Effector memory CD8-positive, alpha-beta T cell (primary cell): ENCODE measurements at regions not wholly inside any gene's neighbourhood (a gene's known extent, or its start where the extent isn't known, plus 50 kb on each side); places are given as distances from the start of the nearest gene placed in this dataset.
"Not testable (repeated sequence)": the region's sequence is repeated elsewhere in the genome, so short reads cannot be mapped to it uniquely, and the experiment has no call there.

Experiments
- ATAC-seq: fragments of 150-1000 bp; cut with Tn5 transposase; replicated peaks from 2 replicates; pipeline ENCODE4 v1.10.0; 2021; ENCODE audit warnings: mild to moderate bottlenecking, moderate library complexity
- DNase-seq, 3 experiments: peaks; one replicate each; pipeline ENCODE4 v3.0.0; 2021
- H3K27ac Mint-ChIP-seq, 2 donors: one replicate each; pipeline ENCODE4 v1.8.0; 2022; ENCODE audit warnings: mild to moderate bottlenecking in 2 of 2, mixed read lengths in 2 of 2, moderate library complexity in 2 of 2
- H3K27me3 Mint-ChIP-seq, 2 donors: one replicate each; pipeline ENCODE4 v1.8.0; 2022; ENCODE audit warnings: mixed read lengths in 2 of 2
- H3K36me3 Mint-ChIP-seq: one replicate; pipeline ENCODE4 v1.8.0; 2022; ENCODE audit warnings: mild to moderate bottlenecking, moderate library complexity, mixed read lengths; ENCODE audit not compliant: insufficient read depth
- H3K4me1 Mint-ChIP-seq, 2 donors: one replicate each; pipeline ENCODE4 v1.8.0; 2022; ENCODE audit warnings: low read depth in 2 of 2, mixed read lengths in 2 of 2
- H3K4me3 Mint-ChIP-seq, 2 donors: one replicate each; pipeline ENCODE4 v1.8.0; 2022; ENCODE audit warnings: mild to moderate bottlenecking in 2 of 2, mixed read lengths in 2 of 2, moderate library complexity in 2 of 2
- H3K9me3 Mint-ChIP-seq, 2 donors: one replicate each; pipeline ENCODE4 v1.8.0; 2022; ENCODE audit warnings: mixed read lengths in 2 of 2

DNA sequence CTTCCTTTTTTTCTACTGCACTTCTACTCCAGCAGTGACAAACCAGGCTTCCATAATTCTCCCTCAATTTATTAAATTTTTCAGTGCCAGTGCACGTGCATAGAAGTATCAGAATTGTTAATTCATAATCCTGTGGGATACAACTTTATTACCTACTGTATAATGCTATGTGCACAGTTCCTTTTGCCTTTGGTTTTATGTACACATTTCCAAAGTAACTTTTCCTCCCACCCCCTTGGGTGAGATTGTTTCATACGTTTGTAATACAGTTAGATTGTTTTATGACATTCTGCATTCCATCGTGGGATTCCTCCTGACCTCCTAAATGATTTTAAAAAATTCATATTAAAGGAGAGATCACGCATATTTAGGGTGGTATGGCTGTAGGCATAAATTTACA, 128.1 kb downstream of the TTC6 start:
- Mint-ChIP-seq H3K4me1 (no peaks in the 10 kb centered on the region), H3K9me3 (peaks cover 2 to 6% of the 10 kb centered on the region in 2 donors), H3K27me3 (no peaks in the 10 kb centered on the region), H3K27ac (no peak overlapping the region), H3K36me3 (no peaks in the 10 kb centered on the region), H3K4me3 (no peak overlapping the region)
- ATAC-seq, result no peak
- DNase-seq, result no peak

- Mint-ChIP-seq H3K27ac (no peak overlapping the region), H3K4me3 (no peak overlapping the region), H3K4me1 (no peaks in the 10 kb centered on the region), H3K36me3 (no peaks in the 10 kb centered on the region), H3K9me3 (peaks cover 3 to 6% of the 10 kb centered on the region in 2 donors), H3K27me3 (no peaks in the 10 kb centered on the region)
- ATAC-seq (no peak), DNase-seq (no peak)
These were observed 131.3 kb downstream of the TTC6 start for GRCh38 chr14:37726708-37727107.

- DNase-seq, result no peak
- no peaks in the 10 kb centered on the region for H3K4me1 Mint-ChIP-seq
- H3K9me3 Mint-ChIP-seq, result peaks cover 2% of the 10 kb centered on the region in 2 donors
- no peak overlapping the region for H3K27ac Mint-ChIP-seq
- no peaks in the 10 kb centered on the region for H3K36me3 Mint-ChIP-seq
- H3K27me3 Mint-ChIP-seq, result no peaks in the 10 kb centered on the region
- ATAC-seq, result no peak
- no peak overlapping the region for H3K4me3 Mint-ChIP-seq
These were observed 133.8 kb downstream of the TTC6 start for GRCh38 chr14:37729218-37729617.

- H3K27ac Mint-ChIP-seq, result no peak overlapping the region
- H3K27me3 Mint-ChIP-seq, result no peaks in the 10 kb centered on the region
- ATAC-seq (no peak), DNase-seq (no peak)
- peaks cover 0 to 2% of the 10 kb centered on the region in 2 donors for H3K9me3 Mint-ChIP-seq
- H3K4me1 Mint-ChIP-seq, result no peaks in the 10 kb centered on the region
- H3K4me3 Mint-ChIP-seq, result no peak overlapping the region
- no peaks in the 10 kb centered on the region for H3K36me3 Mint-ChIP-seq
These were observed 135.7 kb downstream of the TTC6 start for GRCh38 chr14:37731094-37731493.

DNA sequence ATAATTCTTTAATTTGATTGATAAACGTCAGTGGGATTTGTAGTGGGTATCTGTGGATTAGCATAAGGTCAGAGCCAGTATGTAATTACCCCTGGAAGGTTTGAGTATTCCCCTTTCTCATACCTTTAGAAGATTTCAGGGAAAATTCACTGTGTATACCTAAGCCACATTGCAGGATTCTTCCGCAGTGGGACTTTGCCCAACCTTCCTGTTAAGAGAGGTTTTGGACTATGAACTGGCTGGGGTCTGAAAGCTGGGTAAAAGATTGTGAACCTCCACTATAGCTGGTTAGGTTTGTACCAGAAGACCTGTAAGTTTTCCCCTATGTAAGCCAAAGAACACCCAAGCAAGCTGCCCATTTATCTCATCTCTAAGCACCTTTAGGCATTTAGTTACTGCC, 150.2 kb downstream of the TTC6 start:
- H3K36me3 Mint-ChIP-seq, result no peaks in the 10 kb centered on the region
- no peaks in the 10 kb centered on the region for H3K4me1 Mint-ChIP-seq
- no peak for ATAC-seq
- no peak overlapping the region for H3K27ac Mint-ChIP-seq
- peaks cover 0 to 9% of the 10 kb centered on the region in 2 donors for H3K9me3 Mint-ChIP-seq
- no peaks in the 10 kb centered on the region for H3K27me3 Mint-ChIP-seq
- no peak overlapping the region for H3K4me3 Mint-ChIP-seq
- DNase-seq, result no peak

DNA sequence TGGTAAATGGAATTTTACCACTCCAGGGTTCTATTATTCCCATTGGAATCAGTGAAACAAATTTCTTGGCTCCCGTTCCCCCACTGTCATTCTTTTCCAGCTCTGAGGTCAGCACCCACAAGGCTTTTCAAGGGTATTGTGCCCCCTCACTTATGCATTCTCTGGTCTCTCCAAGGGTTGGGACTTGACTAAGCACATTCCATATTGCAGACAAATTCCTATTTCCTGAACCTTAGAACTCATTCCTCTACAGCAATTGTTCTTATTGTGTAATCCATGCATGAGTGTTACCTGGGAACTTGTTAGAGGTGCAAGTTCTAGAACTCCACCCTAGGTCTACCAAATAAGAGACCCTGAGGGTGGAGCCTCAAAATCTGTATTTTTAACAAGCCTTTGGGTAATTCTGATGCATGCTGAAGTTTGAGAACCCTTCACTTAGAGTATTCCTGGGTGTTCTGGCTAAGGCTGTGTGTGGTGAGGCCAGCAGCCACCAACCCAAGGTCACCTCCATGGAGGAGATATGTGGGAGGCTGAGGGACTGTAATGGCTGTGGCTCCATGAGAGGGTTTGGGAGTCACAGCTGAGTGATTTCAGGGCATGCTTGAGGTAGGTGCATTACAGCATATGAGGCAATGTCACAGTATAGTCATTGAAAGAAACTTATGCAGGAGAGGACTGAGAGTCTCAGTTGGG, 150.9 kb downstream of the TTC6 start:
- no peak for DNase-seq
- ATAC-seq, result no peak
- H3K9me3 Mint-ChIP-seq, result peaks cover 0 to 9% of the 10 kb centered on the region in 2 donors
- H3K27me3 Mint-ChIP-seq, result no peaks in the 10 kb centered on the region
- H3K4me3 Mint-ChIP-seq, result no peak overlapping the region
- no peaks in the 10 kb centered on the region for H3K4me1 Mint-ChIP-seq
- no peak overlapping the region for H3K27ac Mint-ChIP-seq
- H3K36me3 Mint-ChIP-seq, result no peaks in the 10 kb centered on the region

DNA sequence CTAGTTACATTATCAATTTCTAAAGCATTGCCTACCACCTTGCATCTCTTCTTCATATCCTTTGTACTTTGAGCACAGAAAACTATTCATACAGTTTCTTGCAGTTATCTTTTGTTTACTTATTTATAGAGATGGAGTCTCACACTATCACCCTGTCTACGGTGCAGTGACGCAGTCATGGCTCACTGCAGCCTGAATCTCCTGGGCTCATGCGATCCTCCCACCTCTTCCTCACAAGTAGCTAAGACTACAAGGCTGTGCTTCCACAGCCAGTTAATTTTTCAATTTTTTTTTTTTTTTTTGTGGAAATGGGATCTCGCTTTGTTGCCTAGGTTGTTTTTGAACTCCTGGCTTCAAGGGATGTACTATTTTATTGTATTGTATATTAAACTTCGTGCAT, 158.0 kb downstream of the TTC6 start:
- H3K4me3 Mint-ChIP-seq, result no peak overlapping the region
- ATAC-seq, result no peak
- H3K9me3 Mint-ChIP-seq, result peaks cover 6 to 12% of the 10 kb centered on the region in 2 donors
- no peaks in the 10 kb centered on the region for H3K4me1 Mint-ChIP-seq
- H3K36me3 Mint-ChIP-seq, result peaks cover 6% of the 10 kb centered on the region
- no peak for DNase-seq
- no peak overlapping the region for H3K27ac Mint-ChIP-seq
- no peaks in the 10 kb centered on the region for H3K27me3 Mint-ChIP-seq

- not testable (repeated sequence) for H3K4me3 Mint-ChIP-seq, ATAC-seq, DNase-seq, H3K27ac Mint-ChIP-seq, H3K27me3 Mint-ChIP-seq, H3K36me3 Mint-ChIP-seq, H3K4me1 Mint-ChIP-seq
- H3K9me3 Mint-ChIP-seq, result peaks cover 2 to 26% of the 10 kb centered on the region in 2 donors
These were observed 164.8 kb downstream of the TTC6 start for GRCh38 chr14:37760275-37760674.

DNA sequence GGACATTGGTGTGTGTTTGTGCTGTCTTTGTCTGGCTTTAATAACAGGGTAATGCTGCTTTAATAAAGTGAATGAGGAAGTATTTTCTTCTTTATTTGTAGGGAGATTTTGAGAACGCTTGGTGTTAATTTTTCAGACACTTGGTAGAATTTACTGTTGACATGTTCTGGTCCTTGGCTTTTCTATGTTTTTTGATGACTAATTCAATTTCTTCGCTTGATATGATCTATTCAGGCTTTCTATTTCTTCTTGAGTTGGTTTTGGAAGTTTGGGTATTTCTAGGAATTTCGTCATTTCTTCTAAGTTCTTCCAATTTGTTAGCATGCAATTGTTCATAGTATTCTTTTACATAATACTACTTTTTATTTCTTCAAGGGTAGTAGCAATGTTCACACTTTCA, 167.8 kb downstream of the TTC6 start:
- DNase-seq, result no peak
- Mint-ChIP-seq H3K27ac (no peak overlapping the region), H3K36me3 (no peaks in the 10 kb centered on the region), H3K4me3 (no peak overlapping the region), H3K27me3 (no peaks in the 10 kb centered on the region), H3K4me1 (no peaks in the 10 kb centered on the region), H3K9me3 (peaks cover 0 to 26% of the 10 kb centered on the region in 2 donors)
- no peak for ATAC-seq

- not testable (repeated sequence) for H3K27ac Mint-ChIP-seq, DNase-seq, H3K4me1 Mint-ChIP-seq, H3K9me3 Mint-ChIP-seq, H3K27me3 Mint-ChIP-seq, H3K36me3 Mint-ChIP-seq, H3K4me3 Mint-ChIP-seq, ATAC-seq
These were observed 176.9 kb downstream of the TTC6 start for GRCh38 chr14:37772283-37772682.

GRCh38 chr14:37776791-37777499, 181.5 kb downstream of the TTC6 start:
- Mint-ChIP-seq H3K36me3 (no peaks in the 10 kb centered on the region), H3K27me3 (no peaks in the 10 kb centered on the region), H3K27ac (no peak overlapping the region), H3K4me3 (no peak overlapping the region), H3K4me1 (no peaks in the 10 kb centered on the region), H3K9me3 (peaks cover 0 to 12% of the 10 kb centered on the region in 2 donors)
- ATAC-seq (no peak), DNase-seq (no peak)

DNA sequence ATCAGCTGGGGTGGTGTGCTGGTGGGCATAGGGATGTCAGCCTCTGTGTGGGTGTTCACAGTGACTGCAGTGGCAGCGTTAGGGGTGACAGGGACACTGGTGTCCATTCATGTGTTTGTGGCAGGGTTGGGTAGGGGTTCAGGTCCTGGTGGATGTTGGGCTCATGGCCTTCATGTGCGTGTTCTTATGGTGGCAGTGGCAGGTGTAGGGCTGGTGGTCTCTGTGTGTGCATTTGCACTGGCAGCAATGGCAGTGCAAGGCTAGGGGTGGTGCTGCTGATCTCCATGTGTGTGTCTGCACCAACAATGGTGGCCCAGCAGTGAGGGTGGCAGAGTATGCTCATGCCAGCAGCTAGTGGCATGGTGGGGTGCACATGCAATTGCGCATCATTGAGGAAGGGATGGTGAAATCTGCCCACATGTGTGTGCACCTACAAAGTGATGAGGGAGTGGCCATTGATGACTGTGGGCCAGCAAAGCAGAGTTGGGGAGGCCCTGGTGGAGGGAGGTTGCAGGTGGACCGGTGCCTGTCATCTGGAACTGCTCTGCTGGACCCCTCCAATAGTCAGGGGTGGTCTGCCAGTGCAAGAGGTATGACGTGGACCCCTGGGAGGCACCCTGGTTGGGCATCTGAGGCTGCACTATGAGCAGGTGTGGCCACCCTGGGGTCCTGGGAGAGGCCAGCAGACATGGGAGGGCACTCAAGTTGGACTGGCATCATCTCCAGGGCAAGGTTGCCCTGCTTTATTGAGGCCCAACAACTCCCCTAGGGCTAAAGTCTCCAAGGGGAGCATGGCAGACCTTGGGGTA, 182.9 kb downstream of the TTC6 start:
- Mint-ChIP-seq H3K4me3 (no peak overlapping the region), H3K9me3 (peaks cover 2 to 12% of the 10 kb centered on the region in 2 donors), H3K4me1 (no peaks in the 10 kb centered on the region), H3K36me3 (no peaks in the 10 kb centered on the region), H3K27ac (no peak overlapping the region), H3K27me3 (no peaks in the 10 kb centered on the region)
- DNase-seq (no peak), ATAC-seq (no peak)

DNA sequence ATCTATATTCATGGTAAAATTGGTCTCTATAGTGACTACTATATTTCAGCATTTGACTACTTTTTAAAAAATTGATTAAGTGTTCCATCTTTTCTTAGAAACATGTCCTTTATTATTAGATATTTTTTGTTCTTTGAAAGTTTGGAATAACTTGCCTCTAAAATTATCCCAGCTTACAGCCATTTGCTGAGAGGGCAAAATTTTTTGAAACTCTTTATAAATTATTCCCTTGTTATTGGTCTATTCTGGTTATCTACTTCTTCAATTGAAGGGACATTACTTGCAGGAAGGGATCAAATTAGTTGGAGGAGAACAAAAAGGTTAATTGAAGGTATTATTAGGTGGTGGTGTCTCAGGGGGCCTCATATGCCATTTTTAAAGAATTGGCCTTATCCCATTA, 184.1 kb downstream of the TTC6 start:
- no peaks in the 10 kb centered on the region for H3K4me1 Mint-ChIP-seq
- H3K36me3 Mint-ChIP-seq, result no peaks in the 10 kb centered on the region
- no peaks in the 10 kb centered on the region for H3K27me3 Mint-ChIP-seq
- DNase-seq (no peak), ATAC-seq (no peak)
- H3K27ac Mint-ChIP-seq, result no peak overlapping the region
- peaks cover 8 to 19% of the 10 kb centered on the region in 2 donors for H3K9me3 Mint-ChIP-seq
- H3K4me3 Mint-ChIP-seq, result no peak overlapping the region

GRCh38 chr14:37780731-37781130, 185.3 kb downstream of the TTC6 start:
- H3K27ac Mint-ChIP-seq, H3K4me3 Mint-ChIP-seq, H3K36me3 Mint-ChIP-seq, H3K4me1 Mint-ChIP-seq, DNase-seq, H3K27me3 Mint-ChIP-seq, ATAC-seq: not testable (repeated sequence)
- H3K9me3 Mint-ChIP-seq, result peaks cover 14 to 19% of the 10 kb centered on the region in 2 donors
